ENCODE measurements at regions not wholly inside any gene's neighbourhood (a gene's known extent, or its start where the extent isn't known, plus 50 kb on each side); places are given as distances from the start of the nearest gene placed in this dataset.

- no peak for TF ChIP-seq GABPA (IDR thresholded peaks at IDR 0.05; ENCODE audit: low read depth)
- no peak for TF ChIP-seq CTCF (IDR thresholded peaks at IDR 0.05)
- TF ChIP-seq RAD21 (IDR thresholded peaks at IDR 0.05; ENCODE audit: low read length): no peak
- no peak for TF ChIP-seq IRF3 (IDR thresholded peaks at IDR 0.05; ENCODE audit: low read depth, low read length)
- TF ChIP-seq RFX5 (IDR thresholded peaks at IDR 0.05; ENCODE audit: low read length): no peak
- no peak for TF ChIP-seq EP300 (IDR thresholded peaks at IDR 0.05; ENCODE audit: borderline replicate concordance in 1 of 2, low read depth in 1 of 2, low read length in 1 of 2)
- no peak for TF ChIP-seq TEAD4 (IDR thresholded peaks at IDR 0.05; ENCODE audit: borderline replicate concordance, insufficient read depth)
- TF ChIP-seq TAF1 (IDR thresholded peaks at IDR 0.05; ENCODE audit: borderline replicate concordance, low read depth, low read length): no peak
- no peak for TF ChIP-seq ZBTB33 (IDR thresholded peaks at IDR 0.05; ENCODE audit: borderline replicate concordance, low read depth)
Observed at GRCh38 chr2:136376798-136377211, 258.9 kb upstream of the CXCR4 start.
